Neural cell (in vitro differentiated cells): ENCODE measurements at regions not wholly inside any gene's neighbourhood (a gene's known extent, or its start where the extent isn't known, plus 50 kb on each side); places are given as distances from the start of the nearest gene placed in this dataset.

Source experiments
- H2AFZ ChIP-seq: fragments of 200-600, 300-800 bp; sonication (generic), shearing (Covaris generic); 2 replicates; pipeline ENCODE4 v1.6.0; 2014; ENCODE audit warnings: low read depth, mild to moderate bottlenecking, antibody characterized with exemption, low read length, moderate library complexity
- H3F3A ChIP-seq: fragments of 200-600 bp; shearing (Covaris generic); 2 replicates; pipeline ENCODE4 v1.6.1; 2016; ENCODE audit warnings: mild to moderate bottlenecking, moderate library complexity, mixed read lengths, antibody characterized with exemption, low read length; ENCODE audit not compliant: insufficient read depth, poor library complexity, severe bottlenecking
- H3K27ac ChIP-seq: fragments of 200-600, 300-800 bp; sonication (generic), shearing (Covaris generic); 2 replicates; pipeline ENCODE4 v1.5.1; 2014; ENCODE audit warnings: mild to moderate bottlenecking, low read length, moderate library complexity
- H3K27me3 ChIP-seq: fragments of 300-800, 200-600 bp; sonication (generic), shearing (Covaris generic); 2 replicates; pipeline ENCODE4 v1.6.0; 2014; ENCODE audit warnings: mild to moderate bottlenecking, low read depth, low read length, moderate library complexity; ENCODE audit not compliant: insufficient read depth
- H3K36me3 ChIP-seq: fragments of 300-800, 200-600 bp; sonication (generic), shearing (Covaris generic); 2 replicates; pipeline ENCODE4 v1.5.1; 2014; ENCODE audit warnings: mild to moderate bottlenecking, antibody characterized with exemption, low read length, moderate library complexity; ENCODE audit not compliant: insufficient read depth
- H3K4me2 ChIP-seq: fragments of 300-800, 200-600 bp; sonication (generic), shearing (Covaris generic); 2 replicates; pipeline ENCODE4 v1.6.0; 2014; ENCODE audit warnings: mild to moderate bottlenecking, low read length
- H3K4me3 ChIP-seq: fragments of 300-800, 200-600 bp; sonication (generic), shearing (Covaris generic); 2 replicates; pipeline ENCODE4 v1.5.1; 2014; ENCODE audit warnings: mild to moderate bottlenecking, low read length, moderate library complexity
- H3K79me2 ChIP-seq: fragments of 200-600 bp; shearing (Covaris generic); replicated peaks from 2 replicates; pipeline ENCODE4 v1.6.0; 2014; ENCODE audit warnings: mild to moderate bottlenecking, low read length, moderate library complexity; ENCODE audit not compliant: insufficient read depth
- H3K9ac ChIP-seq: fragments of 300-800, 200-600 bp; sonication (generic), shearing (Covaris generic); 2 replicates; pipeline ENCODE4 v1.6.1; 2016; ENCODE audit warnings: mild to moderate bottlenecking, low read length, mixed read lengths
- H3K9me2 ChIP-seq: fragments of 200-600 bp; shearing (Covaris generic); 2 replicates; pipeline ENCODE4 v1.6.1; 2016; ENCODE audit warnings: mild to moderate bottlenecking, low read length, mixed read lengths; ENCODE audit not compliant: insufficient read depth
- H3K9me3 ChIP-seq: fragments of 200-600, 300-800 bp; sonication (generic), shearing (Covaris generic); 2 replicates; pipeline ENCODE4 v1.6.1; 2016; ENCODE audit warnings: mild to moderate bottlenecking, mixed run types, low read length, moderate library complexity, mixed read lengths
- H4K20me1 ChIP-seq: fragments of 200-600 bp; shearing (Covaris generic); 2 replicates; pipeline ENCODE4 v1.6.1; 2016; ENCODE audit warnings: mild to moderate bottlenecking, mixed run types; ENCODE audit not compliant: insufficient read depth
- EP300 ChIP-seq: fragments of 450-650 bp; conservative IDR thresholded peaks from 2 replicates; pipeline ENCODE4 v1.6.1; 2014; ENCODE audit warnings: antibody characterized with exemption, mild to moderate bottlenecking, moderate library complexity; ENCODE audit not compliant: poor library complexity, severe bottlenecking
- EZH2 ChIP-seq: fragments of 200-600, 300-800 bp; shearing (Covaris generic), sonication (generic); IDR thresholded peaks from 2 replicates; pipeline ENCODE4 v1.6.1; 2014; ENCODE audit warnings: antibody characterized with exemption, low read length, borderline replicate concordance, mild to moderate bottlenecking; ENCODE audit not compliant: insufficient read depth, poor library complexity, severe bottlenecking
- MXI1 ChIP-seq: fragments of 450-650 bp; conservative IDR thresholded peaks from 2 replicates; pipeline ENCODE4 v1.6.1; 2014; ENCODE audit warnings: antibody characterized with exemption, mild to moderate bottlenecking; ENCODE audit not compliant: poor library complexity, severe bottlenecking
- POLR2AphosphoS5 ChIP-seq: IDR thresholded peaks from 2 replicates; pipeline ENCODE4 v1.6.1; 2012
- RAD21 ChIP-seq: fragments of 450-650 bp; conservative IDR thresholded peaks from 2 replicates; pipeline ENCODE4 v1.6.1; 2014; ENCODE audit warnings: antibody characterized with exemption, mild to moderate bottlenecking, moderate library complexity
- SMC3 ChIP-seq: fragments of 450-650 bp; conservative IDR thresholded peaks from 2 replicates; pipeline ENCODE4 v1.6.1; 2014; ENCODE audit warnings: antibody characterized with exemption, mild to moderate bottlenecking, moderate library complexity; ENCODE audit not compliant: poor library complexity
- TAF1 ChIP-seq: IDR thresholded peaks from 2 replicates; pipeline ENCODE4 v1.6.1; 2012; ENCODE audit warnings: low read depth
- TF ChIP-seq, protein P1 (sequence below): IDR thresholded peaks from 2 replicates; pipeline ENCODE4 v1.6.1; 2012; ENCODE audit warnings: borderline replicate concordance
- TF ChIP-seq, protein P2 (sequence below): fragments of 450-650 bp; IDR thresholded peaks from 2 replicates; pipeline ENCODE4 v1.5.1; 2014; ENCODE audit warnings: antibody characterized with exemption, mild to moderate bottlenecking, moderate library complexity; ENCODE audit not compliant: poor library complexity, severe bottlenecking

DNA sequence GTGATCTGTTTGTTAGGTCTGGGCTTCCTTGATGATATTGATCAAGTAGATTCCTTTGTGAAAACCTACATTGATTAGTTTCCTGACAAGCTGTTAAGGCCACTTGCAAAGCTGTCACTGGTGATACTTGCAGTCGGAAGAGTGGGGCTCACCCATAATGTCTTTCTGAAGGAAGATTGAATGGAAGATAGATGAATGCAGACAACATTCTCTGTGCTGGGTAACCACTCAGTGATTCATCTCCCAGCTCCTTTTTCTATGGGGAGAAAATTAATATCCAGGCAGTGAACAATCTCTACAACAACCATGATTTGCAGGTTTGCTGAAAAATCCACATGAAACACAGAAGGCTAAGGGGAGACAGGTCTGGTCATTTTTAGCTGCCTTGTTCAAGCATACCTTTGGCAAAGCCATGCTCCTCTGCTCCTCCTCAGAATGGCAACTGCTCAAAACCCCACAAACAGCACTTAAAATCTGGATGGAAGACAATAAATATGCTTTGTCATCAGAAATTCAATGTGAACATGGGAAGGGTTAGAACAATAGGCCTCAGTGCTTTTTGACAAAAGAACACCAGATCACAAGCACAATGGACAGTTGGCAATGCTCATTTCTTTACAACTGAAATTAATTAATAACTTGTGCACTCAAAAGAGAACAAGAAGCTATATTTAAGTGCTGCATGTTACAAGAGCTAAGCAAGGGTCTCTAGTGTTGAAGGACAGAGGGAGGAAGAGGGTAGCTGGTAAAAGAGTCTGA is 495.4 kb downstream of the TOX3 start:
- Histone ChIP-seq H3K9me3 (no peaks in the 10 kb centered on the region), H3K36me3 (no peaks in the 10 kb centered on the region), H3F3A (no peaks in the 10 kb centered on the region), H2AFZ (no peak overlapping the region), H3K4me2 (no peak overlapping the region), H3K79me2 (no peaks in the 10 kb centered on the region), H3K27me3 (no peaks in the 10 kb centered on the region), H3K9me2 (no peaks in the 10 kb centered on the region), H3K27ac (no peak overlapping the region), H3K9ac (no peak overlapping the region), H3K4me3 (no peak overlapping the region), H4K20me1 (no peaks in the 10 kb centered on the region)
- no peak for TF ChIP-seq SMC3
- TF ChIP-seq, protein P1, sequence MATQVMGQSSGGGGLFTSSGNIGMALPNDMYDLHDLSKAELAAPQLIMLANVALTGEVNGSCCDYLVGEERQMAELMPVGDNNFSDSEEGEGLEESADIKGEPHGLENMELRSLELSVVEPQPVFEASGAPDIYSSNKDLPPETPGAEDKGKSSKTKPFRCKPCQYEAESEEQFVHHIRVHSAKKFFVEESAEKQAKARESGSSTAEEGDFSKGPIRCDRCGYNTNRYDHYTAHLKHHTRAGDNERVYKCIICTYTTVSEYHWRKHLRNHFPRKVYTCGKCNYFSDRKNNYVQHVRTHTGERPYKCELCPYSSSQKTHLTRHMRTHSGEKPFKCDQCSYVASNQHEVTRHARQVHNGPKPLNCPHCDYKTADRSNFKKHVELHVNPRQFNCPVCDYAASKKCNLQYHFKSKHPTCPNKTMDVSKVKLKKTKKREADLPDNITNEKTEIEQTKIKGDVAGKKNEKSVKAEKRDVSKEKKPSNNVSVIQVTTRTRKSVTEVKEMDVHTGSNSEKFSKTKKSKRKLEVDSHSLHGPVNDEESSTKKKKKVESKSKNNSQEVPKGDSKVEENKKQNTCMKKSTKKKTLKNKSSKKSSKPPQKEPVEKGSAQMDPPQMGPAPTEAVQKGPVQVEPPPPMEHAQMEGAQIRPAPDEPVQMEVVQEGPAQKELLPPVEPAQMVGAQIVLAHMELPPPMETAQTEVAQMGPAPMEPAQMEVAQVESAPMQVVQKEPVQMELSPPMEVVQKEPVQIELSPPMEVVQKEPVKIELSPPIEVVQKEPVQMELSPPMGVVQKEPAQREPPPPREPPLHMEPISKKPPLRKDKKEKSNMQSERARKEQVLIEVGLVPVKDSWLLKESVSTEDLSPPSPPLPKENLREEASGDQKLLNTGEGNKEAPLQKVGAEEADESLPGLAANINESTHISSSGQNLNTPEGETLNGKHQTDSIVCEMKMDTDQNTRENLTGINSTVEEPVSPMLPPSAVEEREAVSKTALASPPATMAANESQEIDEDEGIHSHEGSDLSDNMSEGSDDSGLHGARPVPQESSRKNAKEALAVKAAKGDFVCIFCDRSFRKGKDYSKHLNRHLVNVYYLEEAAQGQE, result peak; percentile 36
- peak; percentile 32 for TF ChIP-seq EP300

DNA sequence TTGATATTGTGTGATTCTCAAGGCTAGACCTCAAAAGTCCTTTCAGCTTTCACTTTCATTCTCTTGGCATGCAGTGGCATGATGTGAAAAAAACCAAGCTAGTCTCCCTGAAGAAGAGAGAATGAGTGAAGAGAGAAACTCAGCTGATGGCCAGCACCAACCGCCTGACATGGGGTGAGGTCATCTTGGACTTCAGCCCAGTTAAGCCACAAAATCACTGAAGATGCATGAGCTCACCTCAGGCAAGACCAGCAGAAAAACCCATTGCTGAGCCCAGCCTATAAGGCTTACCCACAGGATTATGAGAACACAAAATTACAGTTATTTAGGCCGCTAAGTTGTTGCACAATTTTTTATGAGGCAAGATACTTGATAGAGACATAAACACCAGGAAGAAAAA is 496.5 kb downstream of the TOX3 start:
- no peak overlapping the region for H3K27ac ChIP-seq
- TF ChIP-seq EP300 (no peak), MXI1 (no peak), EZH2 (no peak), POLR2AphosphoS5 (no peak), RAD21 (no peak), TAF1 (no peak), SMC3 (no peak)
- TF ChIP-seq, protein P1, result no peak
- TF ChIP-seq, protein P2, sequence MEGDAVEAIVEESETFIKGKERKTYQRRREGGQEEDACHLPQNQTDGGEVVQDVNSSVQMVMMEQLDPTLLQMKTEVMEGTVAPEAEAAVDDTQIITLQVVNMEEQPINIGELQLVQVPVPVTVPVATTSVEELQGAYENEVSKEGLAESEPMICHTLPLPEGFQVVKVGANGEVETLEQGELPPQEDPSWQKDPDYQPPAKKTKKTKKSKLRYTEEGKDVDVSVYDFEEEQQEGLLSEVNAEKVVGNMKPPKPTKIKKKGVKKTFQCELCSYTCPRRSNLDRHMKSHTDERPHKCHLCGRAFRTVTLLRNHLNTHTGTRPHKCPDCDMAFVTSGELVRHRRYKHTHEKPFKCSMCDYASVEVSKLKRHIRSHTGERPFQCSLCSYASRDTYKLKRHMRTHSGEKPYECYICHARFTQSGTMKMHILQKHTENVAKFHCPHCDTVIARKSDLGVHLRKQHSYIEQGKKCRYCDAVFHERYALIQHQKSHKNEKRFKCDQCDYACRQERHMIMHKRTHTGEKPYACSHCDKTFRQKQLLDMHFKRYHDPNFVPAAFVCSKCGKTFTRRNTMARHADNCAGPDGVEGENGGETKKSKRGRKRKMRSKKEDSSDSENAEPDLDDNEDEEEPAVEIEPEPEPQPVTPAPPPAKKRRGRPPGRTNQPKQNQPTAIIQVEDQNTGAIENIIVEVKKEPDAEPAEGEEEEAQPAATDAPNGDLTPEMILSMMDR, result no peak
- H4K20me1 ChIP-seq, result no peaks in the 10 kb centered on the region

More for the DNA sequence above, 496.5 kb downstream of the TOX3 start:
- no peaks in the 10 kb centered on the region for H3F3A ChIP-seq
- no peaks in the 10 kb centered on the region for H3K79me2 ChIP-seq
- H3K9me3 ChIP-seq, result no peaks in the 10 kb centered on the region
- H3K36me3 ChIP-seq, result no peaks in the 10 kb centered on the region
- no peak overlapping the region for H3K4me3 ChIP-seq
- no peak overlapping the region for H3K9ac ChIP-seq
- H3K27me3 ChIP-seq, result no peaks in the 10 kb centered on the region
- no peaks in the 10 kb centered on the region for H3K9me2 ChIP-seq
- no peak overlapping the region for H3K4me2 ChIP-seq
- H2AFZ ChIP-seq, result no peak overlapping the region
